Gastroesophageal sphincter (tissue), 4 donors: ENCODE measurements at regions not wholly inside any gene's neighbourhood (a gene's known extent, or its start where the extent isn't known, plus 50 kb on each side); places are given as distances from the start of the nearest gene placed in this dataset.

Experiments
- ATAC-seq: fragments of 150-250 bp; one replicate; pipeline ENCODE4 v1.9.1; 2016; ENCODE audit warnings: mild to moderate bottlenecking, moderate library complexity
- H3K27ac ChIP-seq, 4 donors: fragments of 200-600 bp; sonication (generic) in 3 of 4; 1 replicate in 3 of 4; 2 replicates in 1 of 4; pipeline ENCODE4 v1.5.1; 2016 to 2019
- H3K27me3 ChIP-seq: fragments of 200-600 bp; sonication (generic); one replicate; pipeline ENCODE4 v1.5.1; 2019
- H3K36me3 ChIP-seq, 2 donors: fragments of 200-600 bp; sonication (generic); one replicate each; pipeline ENCODE4 v1.5.1; 2019; ENCODE audit warnings: control low read depth in 1 of 2
- H3K4me1 ChIP-seq, 3 donors: fragments of 200-600 bp; sonication (generic); 1 replicate in 2 of 3; 2 replicates in 1 of 3; pipeline ENCODE4 v1.5.1; 2016 to 2019; ENCODE audit warnings: control low read depth in 2 of 3
- H3K4me3 ChIP-seq, 2 donors: fragments of 200-600 bp; sonication (generic); one replicate each; pipeline ENCODE4 v1.5.1; 2019; ENCODE audit warnings: mild to moderate bottlenecking in 1 of 2, moderate library complexity in 1 of 2
- H3K9me3 ChIP-seq, 3 donors: fragments of 200-600 bp; sonication (generic); one replicate each; pipeline ENCODE4 v1.5.1; 2017 to 2019; ENCODE audit warnings: control low read depth in 2 of 3
- EP300 ChIP-seq: sonication (generic); formaldehyde crosslinking; IDR thresholded peaks from one replicate; pipeline ENCODE4 v1.6.1; 2017; ENCODE audit warnings: antibody characterized with exemption, mild to moderate bottlenecking
- POLR2A ChIP-seq, 2 donors: fragments of 450-650 bp; IDR thresholded peaks; one replicate each; pipeline ENCODE4 v1.6.1; 2017; ENCODE audit warnings: antibody characterized with exemption in 2 of 2, mild to moderate bottlenecking in 2 of 2, moderate library complexity in 1 of 2
- POLR2AphosphoS5 ChIP-seq: sonication (generic); formaldehyde crosslinking; IDR thresholded peaks from one replicate; pipeline ENCODE4 v1.6.1; 2017; ENCODE audit warnings: antibody characterized with exemption
- WGBS, 2 donors: methylation state at CpG; one replicate each; pipeline ENCODE4 v1.1.5; 2018; ENCODE audit warnings: low coverage in 1 of 2; 5-methylcytosine and 5-hydroxymethylcytosine counted together
- TF ChIP-seq, protein P1 (sequence below), 4 experiments: fragments of 200-600 bp in 2 of 4; fragments of 450-650 bp in 2 of 4; sonication (generic) in 1 of 4; IDR thresholded peaks; one replicate each; pipeline ENCODE4 v1.5.1; 2017 to 2019; ENCODE audit warnings: antibody characterized with exemption in 4 of 4, mild to moderate bottlenecking in 2 of 4, moderate library complexity in 2 of 4

DNA sequence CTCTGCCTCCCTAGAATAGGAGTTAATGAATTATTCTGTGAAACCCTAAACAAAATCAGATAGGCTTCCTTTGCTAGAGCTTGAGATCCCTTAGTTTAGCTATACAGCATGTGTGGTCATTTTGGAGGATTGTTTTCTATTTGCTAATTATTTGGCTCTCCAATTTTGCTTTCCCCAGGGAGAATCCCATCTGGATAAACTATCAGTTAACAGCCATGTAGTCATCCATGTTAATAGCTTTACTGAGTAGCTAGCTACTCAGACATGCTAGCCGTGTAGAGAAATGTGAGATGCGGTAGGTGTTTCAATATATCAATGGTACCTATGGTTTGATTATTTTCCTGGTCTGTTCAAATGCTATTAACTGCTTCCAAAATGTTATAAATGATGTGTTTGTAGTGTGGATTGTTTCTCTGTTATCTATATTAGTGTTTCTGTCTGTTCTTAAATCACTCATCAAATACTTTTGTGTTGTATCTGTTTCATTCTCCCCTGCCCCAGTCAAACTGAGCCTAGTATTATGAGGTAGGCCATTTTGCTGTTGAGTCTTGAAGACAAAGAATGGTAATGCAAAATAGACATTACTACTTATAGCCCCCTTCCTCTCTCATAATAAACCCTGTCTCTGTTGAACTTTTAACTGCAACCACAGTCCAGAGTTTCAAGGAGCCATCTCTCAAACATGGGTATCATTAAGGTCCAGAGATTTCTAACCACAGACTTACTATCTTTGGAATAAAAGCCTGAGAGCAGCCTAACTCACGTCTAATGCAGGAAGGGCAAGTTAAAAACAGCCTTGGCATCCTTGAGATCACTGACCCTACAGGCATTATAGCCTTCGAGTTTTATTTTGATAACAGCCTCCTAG is 56.1 kb upstream of the GRAMD1B start:
- Histone ChIP-seq H3K4me1 (peaks cover 0 to 6% (median 0%) of the 10 kb centered on the region in 3 donors), H3K27ac (no peak overlapping the region), H3K4me3 (no peak overlapping the region), H3K27me3 (no peaks in the 10 kb centered on the region), H3K9me3 (no peaks in the 10 kb centered on the region), H3K36me3 (no peaks in the 10 kb centered on the region)
- no peak for ATAC-seq
- WGBS, 2 donors, result 56 to 71% methylated on average over 4 of the region's 4 CpGs
- TF ChIP-seq POLR2AphosphoS5 (no peak), POLR2A (IDR thresholded peaks at IDR 0.05) (no peak), EP300 (no peak)
- TF ChIP-seq, protein P1, sequence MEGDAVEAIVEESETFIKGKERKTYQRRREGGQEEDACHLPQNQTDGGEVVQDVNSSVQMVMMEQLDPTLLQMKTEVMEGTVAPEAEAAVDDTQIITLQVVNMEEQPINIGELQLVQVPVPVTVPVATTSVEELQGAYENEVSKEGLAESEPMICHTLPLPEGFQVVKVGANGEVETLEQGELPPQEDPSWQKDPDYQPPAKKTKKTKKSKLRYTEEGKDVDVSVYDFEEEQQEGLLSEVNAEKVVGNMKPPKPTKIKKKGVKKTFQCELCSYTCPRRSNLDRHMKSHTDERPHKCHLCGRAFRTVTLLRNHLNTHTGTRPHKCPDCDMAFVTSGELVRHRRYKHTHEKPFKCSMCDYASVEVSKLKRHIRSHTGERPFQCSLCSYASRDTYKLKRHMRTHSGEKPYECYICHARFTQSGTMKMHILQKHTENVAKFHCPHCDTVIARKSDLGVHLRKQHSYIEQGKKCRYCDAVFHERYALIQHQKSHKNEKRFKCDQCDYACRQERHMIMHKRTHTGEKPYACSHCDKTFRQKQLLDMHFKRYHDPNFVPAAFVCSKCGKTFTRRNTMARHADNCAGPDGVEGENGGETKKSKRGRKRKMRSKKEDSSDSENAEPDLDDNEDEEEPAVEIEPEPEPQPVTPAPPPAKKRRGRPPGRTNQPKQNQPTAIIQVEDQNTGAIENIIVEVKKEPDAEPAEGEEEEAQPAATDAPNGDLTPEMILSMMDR (IDR thresholded peaks at IDR 0.05), result no peak

DNA sequence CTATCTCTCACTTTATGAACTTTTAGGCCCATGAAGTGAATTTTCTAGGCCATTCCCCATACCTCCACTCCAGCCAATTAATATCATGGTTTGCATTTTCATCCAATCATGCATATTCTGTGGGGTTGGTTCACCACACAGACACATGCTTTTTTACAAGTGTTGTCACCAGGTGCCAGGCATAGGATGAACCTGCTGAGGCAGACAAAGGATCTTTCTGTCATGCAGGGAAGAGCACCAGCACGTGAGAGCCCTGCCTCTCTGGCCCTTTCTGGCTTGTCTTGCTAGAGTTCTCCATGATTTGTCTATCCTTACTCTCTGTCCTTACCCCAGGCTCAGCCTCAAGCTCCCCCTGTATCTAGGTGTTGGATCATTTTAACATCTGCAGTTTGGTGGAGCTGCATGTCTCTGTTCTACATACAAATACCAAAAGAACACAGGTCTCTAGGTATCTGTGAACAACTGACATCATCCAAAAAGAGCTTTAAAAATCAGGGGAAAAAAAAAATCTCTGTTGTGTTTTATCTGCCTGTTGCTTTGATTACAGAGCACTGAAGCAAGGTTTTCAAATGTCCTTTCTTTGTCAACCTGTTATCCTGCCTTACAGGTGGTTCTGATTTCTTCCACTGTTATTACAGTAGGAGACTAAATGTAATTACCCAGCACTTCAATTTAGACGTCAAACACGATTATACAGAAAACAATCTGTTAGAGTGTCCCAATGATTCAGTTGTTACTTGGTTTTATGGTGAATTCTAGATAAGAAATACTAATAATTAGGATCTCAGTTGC is 58.4 kb upstream of the GRAMD1B start:
- no peaks in the 10 kb centered on the region for H3K27me3 ChIP-seq
- no peaks in the 10 kb centered on the region for H3K36me3 ChIP-seq
- peaks cover 0 to 6% (median 0%) of the 10 kb centered on the region in 3 donors for H3K4me1 ChIP-seq
- H3K4me3 ChIP-seq, result no peak overlapping the region
- WGBS, 2 donors, result 79 to 90% methylated on average over 3 of the region's 3 CpGs
- TF ChIP-seq EP300, result no peak
- TF ChIP-seq POLR2AphosphoS5, result no peak
- no peak for TF ChIP-seq POLR2A (IDR thresholded peaks at IDR 0.05)
- TF ChIP-seq, protein P1 (IDR thresholded peaks at IDR 0.05), result no peak
- H3K27ac ChIP-seq, result no peak overlapping the region
- ATAC-seq, result no peak
- no peaks in the 10 kb centered on the region for H3K9me3 ChIP-seq

DNA sequence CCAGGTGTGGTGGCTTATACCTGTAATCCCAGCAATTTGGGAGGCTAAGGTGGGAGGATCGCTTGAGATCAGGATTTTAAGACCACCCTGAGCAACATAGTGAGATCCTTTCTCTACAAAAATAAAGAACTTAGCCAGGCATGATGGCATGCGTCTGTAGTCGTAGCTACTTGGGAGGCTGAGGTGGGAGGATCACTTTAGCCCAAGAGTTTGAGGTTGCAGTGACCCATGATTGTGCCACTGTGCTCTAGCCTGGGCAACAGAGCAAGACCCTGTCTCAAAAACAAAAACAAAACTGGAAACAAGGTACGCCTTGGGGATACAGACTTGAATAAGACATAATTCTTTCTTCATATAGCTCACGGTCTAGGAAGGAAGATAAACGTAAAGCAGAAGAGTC is 63.1 kb upstream of the GRAMD1B start:
- no peak for TF ChIP-seq POLR2A (IDR thresholded peaks at IDR 0.05)
- H3K27ac ChIP-seq, result no peak overlapping the region
- no peaks in the 10 kb centered on the region for H3K36me3 ChIP-seq
- no peaks in the 10 kb centered on the region for H3K9me3 ChIP-seq
- no peaks in the 10 kb centered on the region for H3K27me3 ChIP-seq
- no peak overlapping the region for H3K4me3 ChIP-seq
- ATAC-seq, result no peak
- H3K4me1 ChIP-seq, result peaks cover 0 to 17% (median 0%) of the 10 kb centered on the region in 3 donors
- 94% methylated on average over 4 to 6 of the region's 6 CpGs for WGBS, 2 donors

DNA sequence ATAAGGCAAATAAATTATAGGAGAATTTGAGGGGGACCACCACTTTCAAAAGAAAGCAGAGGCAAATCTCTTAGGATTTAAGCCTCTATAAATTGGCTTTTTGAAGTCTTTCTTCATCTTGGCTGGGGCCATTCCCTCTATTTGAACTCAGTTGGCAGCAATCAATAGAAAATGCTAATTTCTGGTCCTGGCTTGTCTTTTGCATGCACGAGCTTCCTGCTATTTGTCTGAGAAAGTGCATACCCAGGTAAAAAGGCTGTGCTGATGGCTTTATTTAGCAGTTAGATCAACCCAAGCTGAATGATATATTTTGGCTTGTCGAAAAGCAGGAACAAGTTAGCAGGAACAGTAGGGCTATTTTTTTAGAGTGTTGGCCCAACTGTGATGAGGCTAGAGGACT is 64.1 kb upstream of the GRAMD1B start:
- H3K27me3 ChIP-seq, result no peaks in the 10 kb centered on the region
- no peak overlapping the region for H3K4me3 ChIP-seq
- peaks cover 0 to 17% (median 0%) of the 10 kb centered on the region in 3 donors for H3K4me1 ChIP-seq
- WGBS, 2 donors, result 81 to 83% methylated on average over 2 of the region's 2 CpGs
- H3K9me3 ChIP-seq, result no peaks in the 10 kb centered on the region
- ATAC-seq, result no peak
- TF ChIP-seq POLR2AphosphoS5, result no peak
- TF ChIP-seq EP300, result no peak
- TF ChIP-seq POLR2A (IDR thresholded peaks at IDR 0.05), result no peak
- TF ChIP-seq, protein P1 (IDR thresholded peaks at IDR 0.05), result no peak
- H3K36me3 ChIP-seq, result no peaks in the 10 kb centered on the region
- H3K27ac ChIP-seq, result no peak overlapping the region

DNA sequence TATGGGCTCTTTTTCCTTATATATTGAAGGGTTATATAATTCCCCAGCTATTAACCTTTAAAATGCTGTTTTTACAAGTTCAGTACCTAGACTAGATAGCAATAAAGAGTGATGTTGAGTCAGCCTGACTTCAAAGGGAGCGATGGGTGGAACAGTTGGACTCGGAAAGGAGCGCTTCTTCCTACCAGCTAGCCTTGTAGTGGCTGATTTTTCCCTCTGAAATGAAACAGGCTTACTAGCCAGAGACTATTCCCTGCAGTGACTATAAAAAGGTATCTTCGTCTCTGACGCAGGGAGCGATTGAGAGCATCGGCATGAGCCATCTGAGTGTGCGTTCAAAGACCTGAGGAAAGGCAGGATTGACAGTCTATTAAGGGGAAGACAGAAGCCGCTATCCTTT is 66.0 kb upstream of the GRAMD1B start:
- H3K4me3 ChIP-seq, result no peak overlapping the region
- TF ChIP-seq EP300 (no peak), POLR2AphosphoS5 (no peak), POLR2A (IDR thresholded peaks at IDR 0.05) (no peak)
- TF ChIP-seq, protein P1 (IDR thresholded peaks at IDR 0.05), result no peak
- 91 to 98% methylated on average over 8 to 9 of the region's 9 CpGs for WGBS, 2 donors
- H3K36me3 ChIP-seq, result no peaks in the 10 kb centered on the region
- H3K9me3 ChIP-seq, result no peaks in the 10 kb centered on the region
- H3K4me1 ChIP-seq, result peaks cover 0 to 17% (median 0%) of the 10 kb centered on the region in 3 donors
- ATAC-seq, result no peak
- peaks cover 8% of the 10 kb centered on the region for H3K27me3 ChIP-seq
- no peak overlapping the region for H3K27ac ChIP-seq
